Testis (tissue), 2 donors: ENCODE measurements at regions not wholly inside any gene's neighbourhood (a gene's known extent, or its start where the extent isn't known, plus 50 kb on each side); places are given as distances from the start of the nearest gene placed in this dataset.

Experiments used
- DNase-seq: peaks from one replicate; pipeline ENCODE4 v3.0.0-alpha.2; 2019
- H3K27ac ChIP-seq, 2 donors: fragments of 200-600 bp; sonication (generic); one replicate each; pipeline ENCODE4 v1.5.1; 2019
- H3K27me3 ChIP-seq: fragments of 200-600 bp; sonication (generic); one replicate; pipeline ENCODE4 v1.5.1; 2019
- H3K36me3 ChIP-seq: fragments of 200-600 bp; sonication (generic); one replicate; pipeline ENCODE4 v1.5.1; 2017; ENCODE audit warnings: low read depth; ENCODE audit errors: missing control alignments
- H3K4me1 ChIP-seq: fragments of 200-600 bp; sonication (generic); one replicate; pipeline ENCODE4 v1.5.1; 2019
- H3K4me3 ChIP-seq, 2 donors: fragments of 200-600 bp; sonication (generic); one replicate each; pipeline ENCODE4 v1.5.1; 2017 to 2019
- H3K9me3 ChIP-seq: fragments of 200-600 bp; sonication (generic); one replicate; pipeline ENCODE4 v1.5.1; 2017
- POLR2A ChIP-seq: fragments of 450-650 bp; IDR thresholded peaks from one replicate; pipeline ENCODE4 v1.6.1; 2017; ENCODE audit warnings: antibody characterized with exemption, mild to moderate bottlenecking, moderate library complexity
- WGBS, 2 donors: methylation state at CpG; one replicate each; pipeline ENCODE4 v1.1.5; 2018; 5-methylcytosine and 5-hydroxymethylcytosine counted together
- intact Hi-C: fragments of 100-400 bp; cut with DNase I; formaldehyde crosslinking; loops from one replicate; pipeline ENCODE4 v1.15.1; 2023; ENCODE audit warnings: low total_unique reads
- TF ChIP-seq, protein P1 (sequence below), 3 experiments: fragments of 450-650 bp in 2 of 3; fragments of 200-600 bp in 1 of 3; sonication (generic) in 1 of 3; IDR thresholded peaks; one replicate each; pipeline ENCODE4 v1.5.1; 2016 to 2019; ENCODE audit warnings: antibody characterized with exemption in 3 of 3, mild to moderate bottlenecking in 2 of 3, moderate library complexity in 1 of 3

DNA sequence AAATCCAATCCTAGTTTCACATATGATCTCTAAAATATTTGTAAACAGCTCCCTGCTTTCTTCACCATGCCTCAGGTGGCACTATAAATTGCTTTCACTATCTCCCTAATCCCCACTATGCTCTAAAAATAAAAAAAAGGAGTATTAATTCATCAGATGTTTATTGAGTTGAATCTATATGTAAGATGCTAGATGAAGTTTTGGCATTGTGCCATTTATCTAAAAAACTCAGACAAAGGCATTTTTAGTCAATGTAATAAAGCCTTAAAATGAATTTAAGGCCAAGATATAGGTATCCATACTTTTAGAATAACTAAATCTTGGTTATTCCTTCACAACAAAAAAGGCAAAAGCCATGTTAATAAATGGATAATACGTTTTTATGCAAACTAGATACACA, 373.9 kb downstream of the ETS1 start:
- 64 to 65% methylated on average over 1 of the region's 1 CpG for WGBS, 2 donors
- intact Hi-C loops = no loop called here
- H3K27ac ChIP-seq = no peak overlapping the region

GRCh38 chr11:128212324-128212723, 375.0 kb downstream of the ETS1 start:
- H3K9me3 ChIP-seq = no peaks in the 10 kb centered on the region
- no peaks in the 10 kb centered on the region for H3K27me3 ChIP-seq
- no peaks in the 10 kb centered on the region for H3K4me1 ChIP-seq
- no peak for DNase-seq
- H3K4me3 ChIP-seq = no peak overlapping the region
- H3K36me3 ChIP-seq = no peaks in the 10 kb centered on the region
- WGBS, 2 donors = 70 to 74% methylated on average over 2 of the region's 2 CpGs
- intact Hi-C loops = no loop called here
- TF ChIP-seq, protein P1, sequence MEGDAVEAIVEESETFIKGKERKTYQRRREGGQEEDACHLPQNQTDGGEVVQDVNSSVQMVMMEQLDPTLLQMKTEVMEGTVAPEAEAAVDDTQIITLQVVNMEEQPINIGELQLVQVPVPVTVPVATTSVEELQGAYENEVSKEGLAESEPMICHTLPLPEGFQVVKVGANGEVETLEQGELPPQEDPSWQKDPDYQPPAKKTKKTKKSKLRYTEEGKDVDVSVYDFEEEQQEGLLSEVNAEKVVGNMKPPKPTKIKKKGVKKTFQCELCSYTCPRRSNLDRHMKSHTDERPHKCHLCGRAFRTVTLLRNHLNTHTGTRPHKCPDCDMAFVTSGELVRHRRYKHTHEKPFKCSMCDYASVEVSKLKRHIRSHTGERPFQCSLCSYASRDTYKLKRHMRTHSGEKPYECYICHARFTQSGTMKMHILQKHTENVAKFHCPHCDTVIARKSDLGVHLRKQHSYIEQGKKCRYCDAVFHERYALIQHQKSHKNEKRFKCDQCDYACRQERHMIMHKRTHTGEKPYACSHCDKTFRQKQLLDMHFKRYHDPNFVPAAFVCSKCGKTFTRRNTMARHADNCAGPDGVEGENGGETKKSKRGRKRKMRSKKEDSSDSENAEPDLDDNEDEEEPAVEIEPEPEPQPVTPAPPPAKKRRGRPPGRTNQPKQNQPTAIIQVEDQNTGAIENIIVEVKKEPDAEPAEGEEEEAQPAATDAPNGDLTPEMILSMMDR (IDR thresholded peaks at IDR 0.05) = no peak
- no peak for TF ChIP-seq POLR2A
- no peak overlapping the region for H3K27ac ChIP-seq

More for the DNA sequence above, 373.9 kb downstream of the ETS1 start:
- no peaks in the 10 kb centered on the region for H3K36me3 ChIP-seq
- H3K27me3 ChIP-seq = no peaks in the 10 kb centered on the region
- DNase-seq = no peak
- H3K9me3 ChIP-seq = no peaks in the 10 kb centered on the region
- no peak overlapping the region for H3K4me3 ChIP-seq
- H3K4me1 ChIP-seq = no peaks in the 10 kb centered on the region
- TF ChIP-seq, protein P1 (IDR thresholded peaks at IDR 0.05) = no peak
- no peak for TF ChIP-seq POLR2A

DNA sequence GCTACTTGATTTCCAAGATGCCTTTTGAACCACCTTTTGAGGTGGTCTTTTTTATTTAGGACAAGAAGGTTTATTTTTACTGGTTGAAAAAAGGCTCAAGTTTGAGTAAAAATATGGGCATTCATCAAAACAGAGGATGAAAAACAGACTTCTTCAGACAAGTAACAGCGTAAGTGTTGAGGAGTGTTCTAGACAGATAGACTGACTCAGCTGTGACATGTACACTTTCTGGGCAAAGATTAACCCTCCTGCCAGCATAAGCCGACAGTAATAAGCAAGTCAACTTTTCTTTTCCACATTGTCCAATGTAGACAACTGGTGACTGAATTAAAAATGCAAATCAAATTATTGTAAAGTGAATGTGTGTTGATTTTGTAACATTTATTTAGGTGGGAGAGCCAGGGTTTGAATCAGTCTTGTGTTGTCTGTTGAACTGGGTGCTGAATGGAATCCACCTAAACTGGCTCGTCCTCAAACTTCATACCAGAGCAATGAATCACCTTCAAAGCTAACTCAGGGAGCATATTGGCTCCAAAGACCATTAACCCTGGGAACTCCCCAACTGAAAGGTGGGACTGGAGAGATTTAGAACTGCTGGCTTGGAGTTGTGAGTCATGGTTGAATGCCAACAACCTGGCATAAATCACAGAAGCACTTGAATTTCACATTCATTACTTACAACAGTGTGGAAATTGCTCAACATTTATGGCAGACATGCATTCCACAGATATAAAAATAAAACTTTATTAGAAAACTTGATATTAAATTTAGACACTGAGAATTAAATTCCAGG, 377.0 kb downstream of the ETS1 start:
- H3K4me3 ChIP-seq = no peak overlapping the region
- H3K4me1 ChIP-seq = no peaks in the 10 kb centered on the region
- H3K36me3 ChIP-seq = no peaks in the 10 kb centered on the region
- no peak for DNase-seq
- no peaks in the 10 kb centered on the region for H3K27me3 ChIP-seq
- no peak overlapping the region for H3K27ac ChIP-seq
- TF ChIP-seq, protein P1 (IDR thresholded peaks at IDR 0.05) = no peak
- TF ChIP-seq POLR2A = no peak
- 62 to 66% methylated on average over 3 of the region's 3 CpGs for WGBS, 2 donors
- no peaks in the 10 kb centered on the region for H3K9me3 ChIP-seq
- intact Hi-C loops = no loop called here

GRCh38 chr11:128209138-128209435, 378.3 kb downstream of the ETS1 start:
- Histone ChIP-seq H3K27ac (no peak overlapping the region), H3K9me3 (no peaks in the 10 kb centered on the region), H3K27me3 (no peaks in the 10 kb centered on the region), H3K36me3 (no peaks in the 10 kb centered on the region), H3K4me3 (no peak overlapping the region), H3K4me1 (no peaks in the 10 kb centered on the region)
- TF ChIP-seq, protein P1 (IDR thresholded peaks at IDR 0.05) = no peak
- no peak for TF ChIP-seq POLR2A
- intact Hi-C loops = no loop called here
- DNase-seq = no peak
